IPS-18a (cell line): ENCODE measurements at regions not wholly inside any gene's neighbourhood (a gene's known extent, or its start where the extent isn't known, plus 50 kb on each side); places are given as distances from the start of the nearest gene placed in this dataset.

Experiments used
- H3K27ac ChIP-seq: one replicate; pipeline ENCODE4 v1.5.1; 2013; ENCODE audit warnings: low read length
- H3K27me3 ChIP-seq: one replicate; pipeline ENCODE4 v1.6.1; 2013; ENCODE audit warnings: mild to moderate bottlenecking, low read length; ENCODE audit not compliant: control insufficient read depth, insufficient read depth
- H3K36me3 ChIP-seq: one replicate; pipeline ENCODE4 v1.6.1; 2013; ENCODE audit warnings: low read depth, low read length; ENCODE audit not compliant: control insufficient read depth
- H3K4me1 ChIP-seq: one replicate; pipeline ENCODE4 v1.6.1; 2013; ENCODE audit warnings: low read depth, low read length; ENCODE audit not compliant: control insufficient read depth
- H3K4me3 ChIP-seq: one replicate; pipeline ENCODE4 v1.5.1; 2013; ENCODE audit warnings: low read length
- H3K9ac ChIP-seq: one replicate; pipeline ENCODE4 v1.6.1; 2013; ENCODE audit warnings: mild to moderate bottlenecking, low read length, moderate library complexity
- H3K9me3 ChIP-seq: one replicate; pipeline ENCODE4 v1.6.1; 2013; ENCODE audit warnings: low read depth, low read length; ENCODE audit not compliant: control insufficient read depth

DNA sequence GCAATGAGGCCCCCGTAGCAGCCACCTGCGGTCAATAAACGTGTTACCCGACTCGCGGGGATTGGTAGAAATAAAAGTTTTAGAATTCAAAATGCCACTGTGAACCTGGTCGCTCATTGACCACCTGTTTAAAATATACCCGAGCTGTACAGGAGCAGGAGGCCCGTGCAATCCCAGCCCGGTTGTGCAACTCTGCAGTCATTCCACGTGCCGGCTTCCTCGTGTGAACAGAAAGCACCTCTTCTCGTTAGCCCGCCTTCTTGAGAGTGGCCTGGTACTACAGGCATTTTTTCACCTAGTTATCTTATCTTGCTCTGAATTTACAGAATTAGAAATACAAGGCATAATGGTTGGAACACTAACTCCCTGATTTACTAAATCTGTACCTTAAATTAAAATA lies 660.7 kb downstream of the GALR1 start:
- Histone ChIP-seq H3K36me3 (no peaks in the 10 kb centered on the region), H3K9me3 (no peaks in the 10 kb centered on the region), H3K9ac (no peak overlapping the region), H3K27me3 (peaks cover 6% of the 10 kb centered on the region), H3K4me3 (no peak overlapping the region), H3K27ac (no peak overlapping the region), H3K4me1 (peaks cover 19% of the 10 kb centered on the region)

GRCh38 chr18:77911971-77912605 lies 662.4 kb downstream of the GALR1 start:
- Histone ChIP-seq H3K27me3 (peaks cover 6% of the 10 kb centered on the region), H3K4me3 (peak overlapping the region; percentile 26), H3K27ac (no peak overlapping the region), H3K9me3 (no peaks in the 10 kb centered on the region), H3K9ac (no peak overlapping the region), H3K36me3 (no peaks in the 10 kb centered on the region), H3K4me1 (peaks cover 12% of the 10 kb centered on the region)

- no peaks in the 10 kb centered on the region for H3K9me3 ChIP-seq
- H3K27me3 ChIP-seq = no peaks in the 10 kb centered on the region
- H3K4me1 ChIP-seq = no peaks in the 10 kb centered on the region
- no peak overlapping the region for H3K27ac ChIP-seq
- no peaks in the 10 kb centered on the region for H3K36me3 ChIP-seq
- H3K9ac ChIP-seq = no peak overlapping the region
- H3K4me3 ChIP-seq = no peak overlapping the region
These were observed 669.1 kb downstream of the GALR1 start for GRCh38 chr18:77918730-77919129.

- Histone ChIP-seq H3K9me3 (no peaks in the 10 kb centered on the region), H3K27me3 (no peaks in the 10 kb centered on the region)
These were observed 670.3 kb downstream of the GALR1 start for GRCh38 chr18:77919923-77920322.

GRCh38 chr18:77935342-77935741 lies 685.7 kb downstream of the GALR1 start:
- no peak overlapping the region for H3K27ac ChIP-seq
- no peak overlapping the region for H3K4me3 ChIP-seq
- H3K27me3 ChIP-seq = no peaks in the 10 kb centered on the region
- peaks cover 4% of the 10 kb centered on the region for H3K9me3 ChIP-seq
- no peak overlapping the region for H3K9ac ChIP-seq
- no peaks in the 10 kb centered on the region for H3K36me3 ChIP-seq
- no peaks in the 10 kb centered on the region for H3K4me1 ChIP-seq

More at GRCh38 chr18:77919923-77920322, 670.3 kb downstream of the GALR1 start:
- no peak overlapping the region for H3K9ac ChIP-seq
- no peak overlapping the region for H3K27ac ChIP-seq
- H3K36me3 ChIP-seq = no peaks in the 10 kb centered on the region
- no peak overlapping the region for H3K4me3 ChIP-seq
- no peaks in the 10 kb centered on the region for H3K4me1 ChIP-seq

DNA sequence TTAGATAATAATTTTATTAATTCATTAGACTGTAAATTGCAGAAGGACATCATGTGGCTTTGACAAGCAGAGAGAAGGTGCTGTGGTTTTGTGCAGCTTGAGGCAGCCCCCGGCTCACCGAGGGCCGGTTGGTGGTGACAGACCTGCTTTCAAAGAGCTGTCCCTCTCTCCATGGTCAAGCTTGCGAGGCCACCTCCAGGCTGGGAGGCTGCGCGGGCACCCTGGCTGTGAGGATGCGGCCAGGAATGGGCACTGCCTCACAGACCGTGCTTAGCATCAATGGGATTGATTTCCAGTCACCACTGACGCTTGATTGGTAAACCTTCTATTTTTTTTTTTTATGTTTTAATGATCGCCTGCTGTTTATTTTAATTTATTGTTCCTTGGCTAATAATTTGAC lies 690.9 kb downstream of the GALR1 start:
- no peak overlapping the region for H3K27ac ChIP-seq
- H3K9me3 ChIP-seq = peaks cover 2% of the 10 kb centered on the region
- no peaks in the 10 kb centered on the region for H3K27me3 ChIP-seq
- H3K9ac ChIP-seq = no peak overlapping the region
- no peaks in the 10 kb centered on the region for H3K4me1 ChIP-seq
- no peak overlapping the region for H3K4me3 ChIP-seq
- H3K36me3 ChIP-seq = no peaks in the 10 kb centered on the region

GRCh38 chr18:77944533-77944932 lies 694.9 kb downstream of the GALR1 start:
- Histone ChIP-seq H3K27me3 (no peaks in the 10 kb centered on the region), H3K36me3 (no peaks in the 10 kb centered on the region), H3K4me3 (no peak overlapping the region), H3K9ac (no peak overlapping the region), H3K27ac (no peak overlapping the region), H3K9me3 (no peaks in the 10 kb centered on the region), H3K4me1 (no peaks in the 10 kb centered on the region)

DNA sequence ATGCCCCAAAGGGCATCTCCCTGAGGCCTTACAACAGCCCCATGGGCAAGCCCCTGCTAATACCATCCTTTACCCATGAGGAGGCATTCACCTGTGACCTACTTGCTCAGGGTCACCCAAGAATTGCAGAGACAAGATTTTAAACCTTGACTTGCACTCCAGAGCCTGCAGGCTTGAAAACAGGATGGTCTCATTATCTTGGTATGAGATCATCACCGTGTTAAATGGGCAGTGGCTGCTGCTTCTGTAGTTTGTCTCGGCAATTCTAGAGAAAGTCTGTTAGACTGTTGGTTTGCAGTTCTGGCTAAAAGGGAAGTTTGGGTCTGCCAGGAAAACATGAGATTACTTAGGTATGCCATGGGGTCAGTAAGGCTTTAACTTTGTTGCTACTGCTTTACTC lies 698.9 kb downstream of the GALR1 start:
- Histone ChIP-seq H3K27ac (no peak overlapping the region), H3K4me3 (no peak overlapping the region), H3K36me3 (no peaks in the 10 kb centered on the region), H3K9ac (no peak overlapping the region), H3K4me1 (no peaks in the 10 kb centered on the region), H3K9me3 (no peaks in the 10 kb centered on the region), H3K27me3 (no peaks in the 10 kb centered on the region)

- no peaks in the 10 kb centered on the region for H3K4me1 ChIP-seq
- no peak overlapping the region for H3K9ac ChIP-seq
- H3K27me3 ChIP-seq = no peaks in the 10 kb centered on the region
- H3K27ac ChIP-seq = no peak overlapping the region
- no peaks in the 10 kb centered on the region for H3K36me3 ChIP-seq
- no peaks in the 10 kb centered on the region for H3K9me3 ChIP-seq
- no peak overlapping the region for H3K4me3 ChIP-seq
These were observed 699.8 kb downstream of the GALR1 start for GRCh38 chr18:77949355-77949973.

GRCh38 chr18:77959248-77959647 lies 709.6 kb downstream of the GALR1 start:
- Histone ChIP-seq H3K27ac (no peak overlapping the region), H3K4me3 (no peak overlapping the region), H3K9ac (no peak overlapping the region), H3K36me3 (no peaks in the 10 kb centered on the region), H3K27me3 (no peaks in the 10 kb centered on the region), H3K4me1 (no peaks in the 10 kb centered on the region), H3K9me3 (no peaks in the 10 kb centered on the region)

DNA sequence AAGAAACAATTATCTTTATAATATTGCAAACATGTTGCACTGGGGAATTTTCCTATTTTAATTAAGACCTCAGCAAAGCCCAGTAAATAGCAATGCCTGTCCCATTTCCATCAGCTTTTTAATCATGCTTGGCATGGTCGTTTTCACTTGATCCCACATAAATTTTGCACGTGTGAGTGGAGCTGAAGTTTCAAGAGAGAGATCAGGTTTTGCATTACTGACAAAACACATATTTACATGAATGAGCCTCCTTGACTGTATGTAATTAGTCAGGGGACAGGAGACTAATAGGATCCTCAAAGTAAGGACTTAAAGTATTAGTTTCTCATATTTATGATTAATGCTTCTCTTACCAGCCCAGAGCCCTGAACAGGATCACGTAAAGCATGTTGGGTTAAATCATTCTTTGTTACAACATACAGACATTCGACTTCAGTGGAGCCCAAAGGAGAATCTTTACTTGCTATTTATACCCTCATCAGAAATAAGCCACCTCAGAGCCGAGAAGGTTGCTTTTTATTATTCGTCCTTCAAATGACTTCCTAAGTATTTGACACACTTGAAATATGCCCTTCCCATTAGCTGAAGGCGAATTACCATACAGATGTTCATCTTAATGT lies 711.3 kb downstream of the GALR1 start:
- H3K9me3 ChIP-seq = no peaks in the 10 kb centered on the region
- no peaks in the 10 kb centered on the region for H3K27me3 ChIP-seq
- no peak overlapping the region for H3K9ac ChIP-seq
- H3K4me1 ChIP-seq = no peaks in the 10 kb centered on the region
- H3K27ac ChIP-seq = no peak overlapping the region
- H3K36me3 ChIP-seq = no peaks in the 10 kb centered on the region
- no peak overlapping the region for H3K4me3 ChIP-seq

GRCh38 chr18:77967071-77967470 lies 717.4 kb downstream of the GALR1 start:
- Histone ChIP-seq H3K4me3 (no peak overlapping the region), H3K9ac (no peak overlapping the region), H3K27me3 (no peaks in the 10 kb centered on the region), H3K27ac (no peak overlapping the region), H3K9me3 (no peaks in the 10 kb centered on the region), H3K36me3 (no peaks in the 10 kb centered on the region), H3K4me1 (peaks cover 15% of the 10 kb centered on the region)
